H1 (cell line): ENCODE measurements at regions not wholly inside any gene's neighbourhood (a gene's known extent, or its start where the extent isn't known, plus 50 kb on each side); places are given as distances from the start of the nearest gene placed in this dataset.

Experiments
- CTCF ChIA-PET: fragments of 300-600 bp; sonication (Branson Sonifier 250); formaldehyde crosslinking; loops from one replicate; lab custom pipeline; 2021; ENCODE audit not compliant: partially characterized antibody; lab: Charles Lee
- POLR2A ChIA-PET: fragments of 300-600 bp; sonication (Branson Sonifier 250); formaldehyde crosslinking; loops from one replicate; lab custom pipeline; 2021; ENCODE audit warnings: inconsistent platforms; ENCODE audit not compliant: partially characterized antibody; lab: Charles Lee
- DNase-seq, 2 experiments: peaks; one replicate each; pipeline versions ENCODE4 v3.0.0 to v3.0.0-alpha.2; 2010 to 2022; ENCODE audit warnings: low spot score in 2 of 2, low read depth in 1 of 2, mixed read lengths in 1 of 2
- FAIRE-seq: peaks from 2 replicates; lab custom pipeline; 2011; peaks lifted over from hg19 to GRCh38; lab: Jason Lieb, UNC
- H2AFZ ChIP-seq: 2 replicates; pipeline ENCODE4 v1.8.1; 2012; ENCODE audit warnings: low read length, inconsistent platforms
- H2AK5ac ChIP-seq: 2 replicates; pipeline ENCODE4 v1.6.1; 2013; ENCODE audit warnings: low read depth, low read length
- H2BK120ac ChIP-seq: replicated peaks from 2 replicates; pipeline ENCODE3; 2013; ENCODE audit warnings: low read depth, low read length, inconsistent platforms
- H2BK12ac ChIP-seq: 2 replicates; pipeline ENCODE4 v1.6.1; 2013; ENCODE audit warnings: low read depth, low read length
- H2BK15ac ChIP-seq: 2 replicates; pipeline ENCODE4 v1.6.1; 2013; ENCODE audit warnings: low read length
- H2BK20ac ChIP-seq: 2 replicates; pipeline ENCODE4 v1.6.1; 2013; ENCODE audit warnings: low read length
- H2BK5ac ChIP-seq: 2 replicates; pipeline ENCODE4 v1.6.1; 2013; ENCODE audit warnings: low read depth, low read length
- H3K14ac ChIP-seq: 2 replicates; pipeline ENCODE4 v1.6.1; 2013; ENCODE audit warnings: inconsistent platforms; ENCODE audit not compliant: insufficient read length
- H3K18ac ChIP-seq: 2 replicates; pipeline ENCODE4 v1.6.1; 2013; ENCODE audit warnings: low read length; ENCODE audit errors: extremely low read depth
- H3K23ac ChIP-seq: 2 replicates; pipeline ENCODE4 v1.6.1; 2013; ENCODE audit warnings: inconsistent platforms; ENCODE audit not compliant: insufficient read length
- H3K23me2 ChIP-seq: 2 replicates; pipeline ENCODE4 v1.6.1; 2013; ENCODE audit warnings: low read depth, low read length
- H3K27ac ChIP-seq: 2 replicates; pipeline ENCODE4 v1.6.1; 2011; ENCODE audit warnings: low read depth, low read length, inconsistent platforms
- H3K27me3 ChIP-seq, 4 experiments: replicated peaks in 1 of 4; 1 replicate in 1 of 4; 2 replicates in 3 of 4; pipeline versions ENCODE4 v1.6.1 to v1.8.1; 2011 to 2013; ENCODE audit warnings: low read length in 3 of 4, mild to moderate bottlenecking in 3 of 4, inconsistent platforms in 2 of 4, mixed read lengths in 2 of 4, moderate library complexity in 1 of 4; ENCODE audit not compliant: control insufficient read depth in 3 of 4, insufficient read depth in 3 of 4; ENCODE audit errors: extremely low read depth in 1 of 4
- H3K36me3 ChIP-seq, 4 experiments: 2 replicates each; pipeline versions ENCODE4 v1.6.1 to v1.8.1; 2011 to 2013; ENCODE audit warnings: mild to moderate bottlenecking in 4 of 4, low read length in 3 of 4, moderate library complexity in 2 of 4, control low read depth in 1 of 4, inconsistent platforms in 1 of 4; ENCODE audit not compliant: insufficient read depth in 4 of 4, control insufficient read depth in 2 of 4
- H3K4ac ChIP-seq: replicated peaks from 2 replicates; pipeline ENCODE3; 2013; ENCODE audit warnings: low read length, low read depth, mixed read lengths, inconsistent platforms; ENCODE audit not compliant: insufficient read length
- H3K4me1 ChIP-seq, 4 experiments: replicated peaks in 1 of 4; 1 replicate in 1 of 4; 2 replicates in 3 of 4; pipeline versions ENCODE4 v1.6.1 to v1.8.1; 2011 to 2013; ENCODE audit warnings: low read length in 3 of 4, inconsistent platforms in 2 of 4, mixed read lengths in 1 of 4; ENCODE audit not compliant: insufficient read depth in 4 of 4, control insufficient read depth in 3 of 4
- H3K4me2 ChIP-seq, 2 experiments: 2 replicates each; pipeline versions ENCODE4 v1.6.1 to v1.8.1; 2011 to 2013; ENCODE audit warnings: low read depth in 2 of 2, low read length in 2 of 2, control low read depth in 1 of 2, inconsistent platforms in 1 of 2, mild to moderate bottlenecking in 1 of 2; ENCODE audit not compliant: insufficient read depth in 1 of 2
- H3K4me3 ChIP-seq, 4 experiments: fragments of 200-600, 300-600 bp in 1 of 4; sonication (generic), shearing (Covaris generic), sonication (Bioruptor Twin) in 1 of 4; 2 replicates each; pipeline versions ENCODE4 v1.5.1 to v1.8.1; 2011 to 2016; ENCODE audit warnings: low read length in 4 of 4, low read depth in 3 of 4, control low read depth in 2 of 4, inconsistent platforms in 2 of 4, mild to moderate bottlenecking in 2 of 4, mixed read lengths in 1 of 4, moderate library complexity in 1 of 4; ENCODE audit not compliant: insufficient read depth in 2 of 4; ENCODE audit errors: extremely low read depth in 1 of 4
- H3K56ac ChIP-seq: replicated peaks from 2 replicates; pipeline ENCODE3; 2013; ENCODE audit warnings: low read depth, mild to moderate bottlenecking, mixed read lengths, low read length, inconsistent platforms; ENCODE audit not compliant: insufficient read length
- H3K79me1 ChIP-seq: 2 replicates; pipeline ENCODE4 v1.6.1; 2013; ENCODE audit warnings: low read depth, low read length, control low read depth
- H3K79me2 ChIP-seq, 2 experiments: 2 replicates each; pipeline versions ENCODE4 v1.6.1 to v1.8.1; 2012 to 2013; ENCODE audit warnings: low read length in 2 of 2, mild to moderate bottlenecking in 2 of 2, inconsistent platforms in 1 of 2; ENCODE audit not compliant: insufficient read depth in 2 of 2, control insufficient read depth in 1 of 2
- H3K9ac ChIP-seq, 4 experiments: replicated peaks in 1 of 4; 1 replicate in 1 of 4; 2 replicates in 3 of 4; pipeline versions ENCODE4 v1.6.1 to v1.8.1; 2011 to 2013; ENCODE audit warnings: low read depth in 3 of 4, low read length in 3 of 4, control low read depth in 2 of 4, mild to moderate bottlenecking in 2 of 4, moderate library complexity in 2 of 4, inconsistent platforms in 1 of 4; ENCODE audit errors: extremely low read depth in 1 of 4
- H3K9me3 ChIP-seq, 2 experiments: 2 replicates each; pipeline versions ENCODE4 v1.6.1 to v1.8.1; 2012 to 2013; ENCODE audit warnings: mild to moderate bottlenecking in 2 of 2, moderate library complexity in 2 of 2, control low read depth in 1 of 2, inconsistent platforms in 1 of 2, low read depth in 1 of 2, low read length in 1 of 2, mixed read lengths in 1 of 2; ENCODE audit not compliant: insufficient read depth in 2 of 2
- H4K20me1 ChIP-seq, 2 experiments: replicated peaks in 1 of 2; 2 replicates each; pipeline versions ENCODE3 to v1.8.1; 2011 to 2013; ENCODE audit warnings: inconsistent platforms in 2 of 2, low read length in 2 of 2, mild to moderate bottlenecking in 1 of 2; ENCODE audit not compliant: insufficient read depth in 2 of 2, control insufficient read depth in 1 of 2
- H4K5ac ChIP-seq: 2 replicates; pipeline ENCODE4 v1.6.1; 2013; ENCODE audit warnings: low read length, low read depth, mixed read lengths, inconsistent platforms; ENCODE audit not compliant: insufficient read length
- H4K8ac ChIP-seq: 2 replicates; pipeline ENCODE4 v1.8.0; 2013; ENCODE audit warnings: mild to moderate bottlenecking, moderate library complexity, low read length, inconsistent platforms; ENCODE audit not compliant: insufficient read depth; ENCODE audit errors: extremely low read depth
- H4K91ac ChIP-seq: replicated peaks from 2 replicates; pipeline ENCODE3; 2013; ENCODE audit warnings: low read length, mixed read lengths, inconsistent platforms; ENCODE audit not compliant: insufficient read length
- CEBPB ChIP-seq: IDR thresholded peaks from 2 replicates; pipeline ENCODE4 v1.6.1; 2012; ENCODE audit warnings: low read depth, low read length
- GTF2F1 ChIP-seq: IDR thresholded peaks from 2 replicates; pipeline ENCODE4 v1.6.1; 2012; ENCODE audit warnings: low read depth, low read length, improper control_type of control experiment, borderline replicate concordance
- KDM4A ChIP-seq: IDR thresholded peaks from one replicate; pipeline ENCODE4 v1.7.1; 2012; ENCODE audit warnings: low read depth, mild to moderate bottlenecking, moderate library complexity, low read length, inconsistent platforms; ENCODE audit not compliant: severe bottlenecking
- ZNF274 ChIP-seq: IDR thresholded peaks from 2 replicates; pipeline ENCODE4 v1.7.0; 2012; ENCODE audit warnings: low read length, borderline replicate concordance; ENCODE audit errors: extremely low read depth
- WGBS, 2 experiments: shearing (Covaris generic) in 1 of 2; methylation state at CpG; one replicate each; pipeline versions ENCODE4 v1.1.6 to v1.1.7; 2013 to 2015; ENCODE audit warnings: low lambda C conversion rate in 2 of 2, mixed read lengths in 2 of 2, inconsistent platforms in 1 of 2, low coverage in 1 of 2, missing lambda C conversion rate in 1 of 2; ENCODE audit not compliant: insufficient replicate concordance in 2 of 2, insufficient coverage in 1 of 2, insufficient read length in 1 of 2; ENCODE audit errors: extremely low coverage in 1 of 2, missing lambda C conversion rate in 1 of 2; 5-methylcytosine and 5-hydroxymethylcytosine counted together

GRCh38 chr2:228611171-228611570 is 429.7 kb upstream of the SPHKAP start:
- no peak overlapping the region for H3K4ac ChIP-seq
- H4K8ac ChIP-seq = no peak overlapping the region
- H4K5ac ChIP-seq = no peak overlapping the region
- no peak for DNase-seq
- no peak overlapping the region for H2BK5ac ChIP-seq
- H3K4me2 ChIP-seq = no peak overlapping the region
- H2AK5ac ChIP-seq = no peak overlapping the region
- no peak overlapping the region for H2BK15ac ChIP-seq
- POLR2A ChIA-PET = no interaction called here
- H2BK20ac ChIP-seq = no peak overlapping the region
- no peaks in the 10 kb centered on the region for H3K79me2 ChIP-seq
- WGBS, 2 experiments = 94% methylated on average over 1 of the region's 1 CpG; no CpG with 5 or more reads in 1 of the 2 experiments
- H4K91ac ChIP-seq = no peak overlapping the region
- no peak overlapping the region for H3K14ac ChIP-seq
- H2BK12ac ChIP-seq = no peak overlapping the region
- no peak for FAIRE-seq
- no peak overlapping the region for H3K56ac ChIP-seq
- no peak overlapping the region for H2BK120ac ChIP-seq
- CTCF ChIA-PET = no interaction called here
- no peaks in the 10 kb centered on the region for H3K79me1 ChIP-seq
- H3K4me1 ChIP-seq = no peaks in the 10 kb centered on the region
- H3K27ac ChIP-seq = no peak overlapping the region
- H3K23ac ChIP-seq = no peak overlapping the region
- no peak overlapping the region for H3K18ac ChIP-seq
- no peaks in the 10 kb centered on the region for H3K23me2 ChIP-seq
- no peak overlapping the region for H3K4me3 ChIP-seq
- H3K27me3 ChIP-seq = no peaks in the 10 kb centered on the region
- H3K9ac ChIP-seq = no peak overlapping the region
- H4K20me1 ChIP-seq = no peaks in the 10 kb centered on the region
- H3K36me3 ChIP-seq = no peaks in the 10 kb centered on the region
- no peaks in the 10 kb centered on the region for H3K9me3 ChIP-seq
- no peak overlapping the region for H2AFZ ChIP-seq
- TF ChIP-seq KDM4A (no peak), GTF2F1 (no peak), ZNF274 (no peak), CEBPB (no peak)
